ENCODE measurements at regions not wholly inside any gene's neighbourhood (a gene's known extent, or its start where the extent isn't known, plus 50 kb on each side); places are given as distances from the start of the nearest gene placed in this dataset.

- DNase-seq (ENCODE audit: low spot score) = no peak
Measured at GRCh38 chr1:4433075-4433474, 221.3 kb upstream of the AJAP1 start.

GRCh38 chr1:4444086-4444485, 210.3 kb upstream of the AJAP1 start:
- no peak for DNase-seq (ENCODE audit: low spot score)

- DNase-seq (ENCODE audit: low spot score) = no peak
Measured at GRCh38 chr1:4447778-4448420, 206.5 kb upstream of the AJAP1 start.

- DNase-seq (ENCODE audit: low spot score) = no peak
Measured at GRCh38 chr1:4449972-4450371, 204.4 kb upstream of the AJAP1 start.

- no peak for DNase-seq (ENCODE audit: low spot score)
Measured at GRCh38 chr1:4452701-4453100, 201.7 kb upstream of the AJAP1 start.

GRCh38 chr1:4460052-4460451, 194.4 kb upstream of the AJAP1 start:
- DNase-seq (ENCODE audit: low spot score) = no peak

GRCh38 chr1:4460651-4461050, 193.8 kb upstream of the AJAP1 start:
- DNase-seq (ENCODE audit: low spot score) = no peak

- DNase-seq (ENCODE audit: low spot score) = no peak
Measured at GRCh38 chr1:4461726-4462290, 192.6 kb upstream of the AJAP1 start.

GRCh38 chr1:4462831-4463484, 191.5 kb upstream of the AJAP1 start:
- no peak for DNase-seq (ENCODE audit: low spot score)

- no peak for DNase-seq (ENCODE audit: low spot score)
Measured at GRCh38 chr1:4463631-4464030, 190.8 kb upstream of the AJAP1 start.

GRCh38 chr1:4464478-4464877, 189.9 kb upstream of the AJAP1 start:
- no peak for DNase-seq (ENCODE audit: low spot score)

GRCh38 chr1:4467241-4467640, 187.2 kb upstream of the AJAP1 start:
- no peak for DNase-seq (ENCODE audit: low spot score)

- DNase-seq (ENCODE audit: low spot score) = no peak
Measured at GRCh38 chr1:4468386-4468785, 186.0 kb upstream of the AJAP1 start.

GRCh38 chr1:4468804-4469514, 185.4 kb upstream of the AJAP1 start:
- no peak for DNase-seq (ENCODE audit: low spot score)

- no peak for DNase-seq (ENCODE audit: low spot score)
Measured at GRCh38 chr1:4476394-4476793, 178.0 kb upstream of the AJAP1 start.

- no peak for DNase-seq (ENCODE audit: low spot score)
Measured at GRCh38 chr1:4481451-4481850, 173.0 kb upstream of the AJAP1 start.

GRCh38 chr1:4482526-4482925, 171.9 kb upstream of the AJAP1 start:
- DNase-seq (ENCODE audit: low spot score) = no peak

GRCh38 chr1:4483021-4483625, 171.3 kb upstream of the AJAP1 start:
- no peak for DNase-seq (ENCODE audit: low spot score)

- no peak for DNase-seq (ENCODE audit: low spot score)
Measured at GRCh38 chr1:4485398-4485797, 169.0 kb upstream of the AJAP1 start.

- no peak for DNase-seq (ENCODE audit: low spot score)
Measured at GRCh38 chr1:4485878-4486277, 168.5 kb upstream of the AJAP1 start.

- no peak for DNase-seq (ENCODE audit: low spot score)
Measured at GRCh38 chr1:4486408-4487120, 167.8 kb upstream of the AJAP1 start.

- DNase-seq (ENCODE audit: low spot score) = no peak
Measured at GRCh38 chr1:4488018-4488417, 166.4 kb upstream of the AJAP1 start.
